GM23338 (cell line): ENCODE measurements at regions not wholly inside any gene's neighbourhood (a gene's known extent, or its start where the extent isn't known, plus 50 kb on each side); places are given as distances from the start of the nearest gene placed in this dataset.

Experiments used
- ATAC-seq: fragments of 200-7000 bp; cut with Tn5 transposase; 3 replicates; pipeline ENCODE4 v1.9.1; 2020
- DNase-seq: peaks from one replicate; pipeline ENCODE4 v3.0.0-alpha.2; 2015; ENCODE audit warnings: low spot score
- H2AFZ ChIP-seq: fragments of 200-600 bp; sonication (generic); 2 replicates; pipeline ENCODE4 v1.8.0; 2016; ENCODE audit warnings: antibody characterized with exemption, mild to moderate bottlenecking, moderate library complexity
- H3F3A ChIP-seq: fragments of 200-600 bp; sonication (generic); replicated peaks from 2 replicates; pipeline ENCODE4 v1.8.0; 2017; ENCODE audit warnings: antibody characterized with exemption, mixed run types, low read depth
- H3K27ac ChIP-seq: fragments of 200-600 bp; sonication (generic); 2 replicates; pipeline ENCODE4 v1.6.1; 2016; ENCODE audit warnings: low read depth
- H3K27me3 ChIP-seq: fragments of 200-600 bp; sonication (generic); 2 replicates; pipeline ENCODE4 v1.8.0; 2016; ENCODE audit warnings: mild to moderate bottlenecking, mixed run types, moderate library complexity; ENCODE audit not compliant: insufficient read depth
- H3K36me3 ChIP-seq: fragments of 200-600 bp; sonication (generic); 2 replicates; pipeline ENCODE4 v1.8.0; 2016; ENCODE audit warnings: mild to moderate bottlenecking; ENCODE audit not compliant: insufficient read depth
- H3K4me1 ChIP-seq: fragments of 200-600 bp; sonication (generic); 2 replicates; pipeline ENCODE4 v1.8.0; 2016; ENCODE audit warnings: mild to moderate bottlenecking, moderate library complexity; ENCODE audit not compliant: insufficient read depth
- H3K4me2 ChIP-seq: fragments of 200-600 bp; sonication (generic); 2 replicates; pipeline ENCODE4 v1.7.1; 2017; ENCODE audit warnings: mixed run types
- H3K4me3 ChIP-seq: fragments of 200-600 bp; sonication (generic); 2 replicates; pipeline ENCODE4 v1.6.1; 2016; ENCODE audit warnings: mixed run types
- H3K79me2 ChIP-seq: fragments of 200-600 bp; sonication (generic); replicated peaks from 2 replicates; pipeline ENCODE4 v1.8.0; 2017; ENCODE audit warnings: mild to moderate bottlenecking; ENCODE audit not compliant: insufficient read depth
- H3K9me2 ChIP-seq: fragments of 200-600 bp; sonication (generic); 2 replicates; pipeline ENCODE4 v1.8.0; 2017; ENCODE audit not compliant: insufficient read depth
- H4K20me1 ChIP-seq: fragments of 200-600 bp; sonication (generic); replicated peaks from 2 replicates; pipeline ENCODE4 v1.8.0; 2017; ENCODE audit warnings: mild to moderate bottlenecking; ENCODE audit not compliant: insufficient read depth
- H3K27ac Mint-ChIP-seq: 2 replicates; pipeline ENCODE4 v1.8.0; 2020; ENCODE audit warnings: inconsistent platforms, mild to moderate bottlenecking, moderate library complexity, mixed read lengths
- H3K27me3 Mint-ChIP-seq: 3 replicates; pipeline ENCODE4 v1.8.0; 2022; ENCODE audit warnings: low read depth, mild to moderate bottlenecking, moderate library complexity, mixed read lengths, inconsistent platforms; ENCODE audit not compliant: insufficient read depth, poor library complexity
- H3K36me3 Mint-ChIP-seq: 3 replicates; pipeline ENCODE4 v1.8.0; 2021; ENCODE audit warnings: low read depth, mild to moderate bottlenecking, inconsistent platforms, moderate library complexity, mixed read lengths
- H3K4me1 Mint-ChIP-seq: 3 replicates; pipeline ENCODE4 v1.8.0; 2020; ENCODE audit warnings: mild to moderate bottlenecking, inconsistent platforms, mixed read lengths
- H3K4me3 Mint-ChIP-seq: 3 replicates; pipeline ENCODE4 v1.8.0; 2021; ENCODE audit warnings: moderate library complexity, mild to moderate bottlenecking, inconsistent platforms, mixed read lengths
- H3K9me3 Mint-ChIP-seq: 3 replicates; pipeline ENCODE4 v1.8.0; 2020; ENCODE audit warnings: moderate library complexity, mild to moderate bottlenecking, inconsistent platforms, mixed read lengths
- CREB1 ChIP-seq: fragments of 250-450 bp; sonication (Bioruptor Pico); IDR thresholded peaks from 2 replicates; pipeline ENCODE4 v1.5.0; 2020; ENCODE audit warnings: low read depth, mild to moderate bottlenecking, moderate library complexity
- EZH2 ChIP-seq: fragments of 200-600 bp; sonication (generic); IDR thresholded peaks from one replicate; pipeline ENCODE4 v1.8.0; 2017; ENCODE audit warnings: antibody characterized with exemption, mild to moderate bottlenecking, low read depth; ENCODE audit not compliant: unreplicated experiment
- EZH2phosphoT487 ChIP-seq: fragments of 200-600 bp; sonication (generic); IDR thresholded peaks from one replicate; pipeline ENCODE4 v1.8.1; 2018; ENCODE audit warnings: antibody characterized with exemption; ENCODE audit not compliant: unreplicated experiment
- JUNB ChIP-seq: IDR thresholded peaks from one replicate; pipeline ENCODE4 v1.6.1; 2016; ENCODE audit warnings: antibody characterized with exemption; ENCODE audit not compliant: unreplicated experiment
- NANOG ChIP-seq: IDR thresholded peaks from 2 replicates; pipeline ENCODE4 v1.6.1; 2016; ENCODE audit warnings: antibody characterized with exemption, borderline replicate concordance
- POLR2AphosphoS5 ChIP-seq: IDR thresholded peaks from 2 replicates; pipeline ENCODE4 v1.6.1; 2016; ENCODE audit warnings: antibody characterized with exemption, low read depth
- STAT1 ChIP-seq: IDR thresholded peaks from one replicate; pipeline ENCODE4 v1.6.1; 2016; ENCODE audit warnings: antibody characterized with exemption; ENCODE audit not compliant: unreplicated experiment
- ZNF114 ChIP-seq: fragments of 250-450 bp; sonication (Bioruptor Pico); IDR thresholded peaks from 2 replicates; pipeline ENCODE4 v1.5.0; 2020; ENCODE audit warnings: mild to moderate bottlenecking, moderate library complexity
- ZNF331 ChIP-seq: fragments of 250-450 bp; sonication (Bioruptor Pico); IDR thresholded peaks from 2 replicates; pipeline ENCODE4 v1.5.0; 2020; ENCODE audit warnings: low read depth, mild to moderate bottlenecking, moderate library complexity
- TF ChIP-seq, protein P1 (sequence below): IDR thresholded peaks from 2 replicates; pipeline ENCODE4 v1.6.1; 2016; ENCODE audit warnings: antibody characterized with exemption
- TF ChIP-seq, protein P2 (sequence below), 2 experiments: fragments of 200-600 bp in 1 of 2; sonication (generic) in 1 of 2; conservative IDR thresholded peaks; 2 replicates each; pipeline versions ENCODE4 v1.5.1 to v1.6.1; 2016 to 2017; ENCODE audit warnings: antibody characterized with exemption in 2 of 2, low read depth in 2 of 2, mild to moderate bottlenecking in 2 of 2, moderate library complexity in 1 of 2
- TF ChIP-seq, protein P3 (sequence below): IDR thresholded peaks from one replicate; pipeline ENCODE4 v1.6.1; 2018; ENCODE audit warnings: antibody characterized with exemption; ENCODE audit not compliant: unreplicated experiment
- TF ChIP-seq, protein P4 (sequence below): fragments of 250-450 bp; sonication (Bioruptor Pico); IDR thresholded peaks from 2 replicates; pipeline ENCODE4 v1.5.0; 2020; ENCODE audit warnings: mild to moderate bottlenecking, moderate library complexity

GRCh38 chr9:121550041-121550440 lies 50.4 kb upstream of the GGTA1 start:
- Mint-ChIP-seq H3K27ac (no peak overlapping the region), H3K4me3 (peak overlapping the region; percentile 67; the same call in 2 of the 3 replicates), H3K36me3 (no peaks in the 10 kb centered on the region), H3K4me1 (peaks cover 3% of the 10 kb centered on the region; the same call in 1 of the 3 replicates), H3K27me3 (peaks cover 28% of the 10 kb centered on the region), H3K9me3 (no peaks in the 10 kb centered on the region; the same call in 2 of the 3 replicates)
- Histone ChIP-seq H3K79me2 (no peaks in the 10 kb centered on the region), H3K36me3 (no peaks in the 10 kb centered on the region), H3F3A (no peaks in the 10 kb centered on the region), H3K9me2 (no peaks in the 10 kb centered on the region), H3K27me3 (peaks cover 20% of the 10 kb centered on the region; the same call in 1 of the 2 replicates), H4K20me1 (no peaks in the 10 kb centered on the region), H3K27ac (no peak overlapping the region), H3K4me2 (peak overlapping the region; percentile 78; the same call in 1 of the 2 replicates), H2AFZ (no peak overlapping the region), H3K4me3 (peak overlapping the region; percentile 68; the same call in 1 of the 2 replicates), H3K4me1 (peaks cover 8% of the 10 kb centered on the region; the same call in 1 of the 2 replicates)
- DNase-seq (no peak), ATAC-seq (no peak)
- TF ChIP-seq ZNF331, result no peak
- TF ChIP-seq EZH2, result no peak
- TF ChIP-seq JUNB, result no peak
- TF ChIP-seq, protein P1, sequence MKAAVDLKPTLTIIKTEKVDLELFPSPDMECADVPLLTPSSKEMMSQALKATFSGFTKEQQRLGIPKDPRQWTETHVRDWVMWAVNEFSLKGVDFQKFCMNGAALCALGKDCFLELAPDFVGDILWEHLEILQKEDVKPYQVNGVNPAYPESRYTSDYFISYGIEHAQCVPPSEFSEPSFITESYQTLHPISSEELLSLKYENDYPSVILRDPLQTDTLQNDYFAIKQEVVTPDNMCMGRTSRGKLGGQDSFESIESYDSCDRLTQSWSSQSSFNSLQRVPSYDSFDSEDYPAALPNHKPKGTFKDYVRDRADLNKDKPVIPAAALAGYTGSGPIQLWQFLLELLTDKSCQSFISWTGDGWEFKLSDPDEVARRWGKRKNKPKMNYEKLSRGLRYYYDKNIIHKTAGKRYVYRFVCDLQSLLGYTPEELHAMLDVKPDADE, result no peak
- TF ChIP-seq STAT1, result no peak
- TF ChIP-seq CREB1 (CRISPR knock-in tag), result no peak
- TF ChIP-seq, protein P2, sequence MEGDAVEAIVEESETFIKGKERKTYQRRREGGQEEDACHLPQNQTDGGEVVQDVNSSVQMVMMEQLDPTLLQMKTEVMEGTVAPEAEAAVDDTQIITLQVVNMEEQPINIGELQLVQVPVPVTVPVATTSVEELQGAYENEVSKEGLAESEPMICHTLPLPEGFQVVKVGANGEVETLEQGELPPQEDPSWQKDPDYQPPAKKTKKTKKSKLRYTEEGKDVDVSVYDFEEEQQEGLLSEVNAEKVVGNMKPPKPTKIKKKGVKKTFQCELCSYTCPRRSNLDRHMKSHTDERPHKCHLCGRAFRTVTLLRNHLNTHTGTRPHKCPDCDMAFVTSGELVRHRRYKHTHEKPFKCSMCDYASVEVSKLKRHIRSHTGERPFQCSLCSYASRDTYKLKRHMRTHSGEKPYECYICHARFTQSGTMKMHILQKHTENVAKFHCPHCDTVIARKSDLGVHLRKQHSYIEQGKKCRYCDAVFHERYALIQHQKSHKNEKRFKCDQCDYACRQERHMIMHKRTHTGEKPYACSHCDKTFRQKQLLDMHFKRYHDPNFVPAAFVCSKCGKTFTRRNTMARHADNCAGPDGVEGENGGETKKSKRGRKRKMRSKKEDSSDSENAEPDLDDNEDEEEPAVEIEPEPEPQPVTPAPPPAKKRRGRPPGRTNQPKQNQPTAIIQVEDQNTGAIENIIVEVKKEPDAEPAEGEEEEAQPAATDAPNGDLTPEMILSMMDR (conservative IDR thresholded peaks at IDR 0.05; ENCODE audit: low read depth in 2 of 2), result no peak
- TF ChIP-seq, protein P3, sequence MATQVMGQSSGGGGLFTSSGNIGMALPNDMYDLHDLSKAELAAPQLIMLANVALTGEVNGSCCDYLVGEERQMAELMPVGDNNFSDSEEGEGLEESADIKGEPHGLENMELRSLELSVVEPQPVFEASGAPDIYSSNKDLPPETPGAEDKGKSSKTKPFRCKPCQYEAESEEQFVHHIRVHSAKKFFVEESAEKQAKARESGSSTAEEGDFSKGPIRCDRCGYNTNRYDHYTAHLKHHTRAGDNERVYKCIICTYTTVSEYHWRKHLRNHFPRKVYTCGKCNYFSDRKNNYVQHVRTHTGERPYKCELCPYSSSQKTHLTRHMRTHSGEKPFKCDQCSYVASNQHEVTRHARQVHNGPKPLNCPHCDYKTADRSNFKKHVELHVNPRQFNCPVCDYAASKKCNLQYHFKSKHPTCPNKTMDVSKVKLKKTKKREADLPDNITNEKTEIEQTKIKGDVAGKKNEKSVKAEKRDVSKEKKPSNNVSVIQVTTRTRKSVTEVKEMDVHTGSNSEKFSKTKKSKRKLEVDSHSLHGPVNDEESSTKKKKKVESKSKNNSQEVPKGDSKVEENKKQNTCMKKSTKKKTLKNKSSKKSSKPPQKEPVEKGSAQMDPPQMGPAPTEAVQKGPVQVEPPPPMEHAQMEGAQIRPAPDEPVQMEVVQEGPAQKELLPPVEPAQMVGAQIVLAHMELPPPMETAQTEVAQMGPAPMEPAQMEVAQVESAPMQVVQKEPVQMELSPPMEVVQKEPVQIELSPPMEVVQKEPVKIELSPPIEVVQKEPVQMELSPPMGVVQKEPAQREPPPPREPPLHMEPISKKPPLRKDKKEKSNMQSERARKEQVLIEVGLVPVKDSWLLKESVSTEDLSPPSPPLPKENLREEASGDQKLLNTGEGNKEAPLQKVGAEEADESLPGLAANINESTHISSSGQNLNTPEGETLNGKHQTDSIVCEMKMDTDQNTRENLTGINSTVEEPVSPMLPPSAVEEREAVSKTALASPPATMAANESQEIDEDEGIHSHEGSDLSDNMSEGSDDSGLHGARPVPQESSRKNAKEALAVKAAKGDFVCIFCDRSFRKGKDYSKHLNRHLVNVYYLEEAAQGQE, result no peak
- TF ChIP-seq EZH2phosphoT487, result no peak
- TF ChIP-seq, protein P4, sequence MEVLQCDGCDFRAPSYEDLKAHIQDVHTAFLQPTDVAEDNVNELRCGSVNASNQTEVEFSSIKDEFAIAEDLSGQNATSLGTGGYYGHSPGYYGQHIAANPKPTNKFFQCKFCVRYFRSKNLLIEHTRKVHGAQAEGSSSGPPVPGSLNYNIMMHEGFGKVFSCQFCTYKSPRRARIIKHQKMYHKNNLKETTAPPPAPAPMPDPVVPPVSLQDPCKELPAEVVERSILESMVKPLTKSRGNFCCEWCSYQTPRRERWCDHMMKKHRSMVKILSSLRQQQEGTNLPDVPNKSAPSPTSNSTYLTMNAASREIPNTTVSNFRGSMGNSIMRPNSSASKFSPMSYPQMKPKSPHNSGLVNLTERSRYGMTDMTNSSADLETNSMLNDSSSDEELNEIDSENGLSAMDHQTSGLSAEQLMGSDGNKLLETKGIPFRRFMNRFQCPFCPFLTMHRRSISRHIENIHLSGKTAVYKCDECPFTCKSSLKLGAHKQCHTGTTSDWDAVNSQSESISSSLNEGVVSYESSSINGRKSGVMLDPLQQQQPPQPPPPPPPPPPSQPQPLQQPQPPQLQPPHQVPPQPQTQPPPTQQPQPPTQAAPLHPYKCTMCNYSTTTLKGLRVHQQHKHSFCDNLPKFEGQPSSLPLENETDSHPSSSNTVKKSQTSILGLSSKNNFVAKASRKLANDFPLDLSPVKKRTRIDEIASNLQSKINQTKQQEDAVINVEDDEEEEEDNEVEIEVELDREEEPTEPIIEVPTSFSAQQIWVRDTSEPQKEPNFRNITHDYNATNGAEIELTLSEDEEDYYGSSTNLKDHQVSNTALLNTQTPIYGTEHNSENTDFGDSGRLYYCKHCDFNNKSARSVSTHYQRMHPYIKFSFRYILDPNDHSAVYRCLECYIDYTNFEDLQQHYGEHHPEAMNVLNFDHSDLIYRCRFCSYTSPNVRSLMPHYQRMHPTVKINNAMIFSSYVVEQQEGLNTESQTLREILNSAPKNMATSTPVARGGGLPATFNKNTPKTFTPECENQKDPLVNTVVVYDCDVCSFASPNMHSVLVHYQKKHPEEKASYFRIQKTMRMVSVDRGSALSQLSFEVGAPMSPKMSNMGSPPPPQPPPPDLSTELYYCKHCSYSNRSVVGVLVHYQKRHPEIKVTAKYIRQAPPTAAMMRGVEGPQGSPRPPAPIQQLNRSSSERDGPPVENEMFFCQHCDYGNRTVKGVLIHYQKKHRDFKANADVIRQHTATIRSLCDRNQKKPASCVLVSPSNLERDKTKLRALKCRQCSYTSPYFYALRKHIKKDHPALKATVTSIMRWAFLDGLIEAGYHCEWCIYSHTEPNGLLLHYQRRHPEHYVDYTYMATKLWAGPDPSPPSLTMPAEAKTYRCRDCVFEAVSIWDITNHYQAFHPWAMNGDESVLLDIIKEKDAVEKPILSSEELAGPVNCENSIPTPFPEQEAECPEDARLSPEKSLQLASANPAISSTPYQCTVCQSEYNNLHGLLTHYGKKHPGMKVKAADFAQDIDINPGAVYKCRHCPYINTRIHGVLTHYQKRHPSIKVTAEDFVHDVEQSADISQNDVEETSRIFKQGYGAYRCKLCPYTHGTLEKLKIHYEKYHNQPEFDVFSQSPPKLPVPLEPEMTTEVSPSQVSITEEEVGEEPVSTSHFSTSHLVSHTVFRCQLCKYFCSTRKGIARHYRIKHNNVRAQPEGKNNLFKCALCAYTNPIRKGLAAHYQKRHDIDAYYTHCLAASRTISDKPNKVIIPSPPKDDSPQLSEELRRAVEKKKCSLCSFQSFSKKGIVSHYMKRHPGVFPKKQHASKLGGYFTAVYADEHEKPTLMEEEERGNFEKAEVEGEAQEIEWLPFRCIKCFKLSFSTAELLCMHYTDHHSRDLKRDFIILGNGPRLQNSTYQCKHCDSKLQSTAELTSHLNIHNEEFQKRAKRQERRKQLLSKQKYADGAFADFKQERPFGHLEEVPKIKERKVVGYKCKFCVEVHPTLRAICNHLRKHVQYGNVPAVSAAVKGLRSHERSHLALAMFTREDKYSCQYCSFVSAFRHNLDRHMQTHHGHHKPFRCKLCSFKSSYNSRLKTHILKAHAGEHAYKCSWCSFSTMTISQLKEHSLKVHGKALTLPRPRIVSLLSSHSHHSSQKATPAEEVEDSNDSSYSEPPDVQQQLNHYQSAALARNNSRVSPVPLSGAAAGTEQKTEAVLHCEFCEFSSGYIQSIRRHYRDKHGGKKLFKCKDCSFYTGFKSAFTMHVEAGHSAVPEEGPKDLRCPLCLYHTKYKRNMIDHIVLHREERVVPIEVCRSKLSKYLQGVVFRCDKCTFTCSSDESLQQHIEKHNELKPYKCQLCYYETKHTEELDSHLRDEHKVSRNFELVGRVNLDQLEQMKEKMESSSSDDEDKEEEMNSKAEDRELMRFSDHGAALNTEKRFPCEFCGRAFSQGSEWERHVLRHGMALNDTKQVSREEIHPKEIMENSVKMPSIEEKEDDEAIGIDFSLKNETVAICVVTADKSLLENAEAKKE, result no peak
- no peak for TF ChIP-seq POLR2AphosphoS5
- TF ChIP-seq ZNF114, result no peak
- TF ChIP-seq NANOG, result no peak
